ENCODE measurements at regions not wholly inside any gene's neighbourhood (a gene's known extent, or its start where the extent isn't known, plus 50 kb on each side); places are given as distances from the start of the nearest gene placed in this dataset.

DNA sequence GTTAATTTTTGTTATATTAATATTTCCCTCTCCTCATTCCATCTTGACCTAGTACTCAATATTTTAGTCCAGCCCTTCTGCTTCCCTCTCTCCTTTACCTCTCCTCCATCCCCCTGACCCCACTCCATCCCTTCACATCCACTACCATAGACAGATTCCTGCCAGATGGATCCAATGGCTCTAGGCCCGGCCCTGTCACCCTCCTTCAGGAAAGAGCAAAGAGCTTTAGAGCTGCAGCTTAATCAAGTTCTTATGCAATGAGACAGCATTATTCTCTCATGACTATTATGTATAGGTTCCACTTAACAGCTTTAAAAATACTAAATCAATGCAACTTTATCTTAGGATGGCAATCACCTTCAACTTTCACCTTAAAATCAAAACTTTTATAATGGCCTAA lies 200.7 kb upstream of the TTC14 start:
- no peak overlapping the region for H3K27ac ChIP-seq (ENCODE audit: low read length)
- no peaks in the 10 kb centered on the region for H3K36me3 ChIP-seq (ENCODE audit: control insufficient read depth, insufficient read depth, low read length)
- no peak for DNase-seq
- no CpG with 5 or more reads among the region's 1 CpG for WGBS (ENCODE audit: insufficient coverage)
- no peaks in the 10 kb centered on the region for H3K4me1 ChIP-seq (ENCODE audit: control insufficient read depth, insufficient read depth, low read length)
- no peak overlapping the region for H3K4me3 ChIP-seq (ENCODE audit: low read length)
- no peaks in the 10 kb centered on the region for H3K9me3 ChIP-seq (replicated peaks; ENCODE audit: control insufficient read depth, low read depth, low read length)
- H3K27me3 ChIP-seq (ENCODE audit: control insufficient read depth, insufficient read depth, low read length), result no peaks in the 10 kb centered on the region

DNA sequence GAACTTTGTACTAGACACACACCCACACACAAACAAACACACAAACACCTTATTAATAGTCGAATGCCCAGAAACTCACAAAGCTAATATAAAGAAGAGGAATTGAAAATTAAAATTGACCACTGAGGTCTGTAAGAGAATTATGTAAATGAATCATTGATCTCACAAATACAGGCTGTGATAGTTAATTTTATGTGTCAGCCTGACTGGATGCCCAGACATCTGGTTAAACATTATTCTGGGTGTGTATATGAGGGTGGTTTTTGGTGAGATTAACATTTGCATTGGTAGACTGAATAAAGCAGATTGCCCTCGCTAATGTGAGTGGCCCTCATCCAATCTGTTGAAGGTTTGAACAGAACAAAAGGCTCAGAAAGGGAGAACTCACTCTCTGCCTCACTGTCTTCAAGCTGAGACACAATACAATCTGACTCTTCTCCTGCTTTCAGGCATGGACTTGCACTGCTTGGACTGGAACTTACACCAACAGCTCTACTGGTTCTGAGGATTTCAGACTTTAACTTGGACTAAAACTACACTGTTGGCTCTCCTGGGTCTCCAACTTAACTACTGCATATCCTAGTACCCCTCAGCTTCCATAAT lies 199.4 kb upstream of the TTC14 start:
- Histone ChIP-seq H3K4me3 (ENCODE audit: low read length) (no peak overlapping the region), H3K36me3 (ENCODE audit: control insufficient read depth, insufficient read depth, low read length) (no peaks in the 10 kb centered on the region), H3K9me3 (replicated peaks; ENCODE audit: control insufficient read depth, low read depth, low read length) (no peaks in the 10 kb centered on the region), H3K27ac (ENCODE audit: low read length) (no peak overlapping the region), H3K4me1 (ENCODE audit: control insufficient read depth, insufficient read depth, low read length) (no peaks in the 10 kb centered on the region), H3K27me3 (ENCODE audit: control insufficient read depth, insufficient read depth, low read length) (no peaks in the 10 kb centered on the region)
- 78% methylated on average over 1 of the region's 2 CpGs for WGBS (ENCODE audit: insufficient coverage)
- DNase-seq, result no peak

DNA sequence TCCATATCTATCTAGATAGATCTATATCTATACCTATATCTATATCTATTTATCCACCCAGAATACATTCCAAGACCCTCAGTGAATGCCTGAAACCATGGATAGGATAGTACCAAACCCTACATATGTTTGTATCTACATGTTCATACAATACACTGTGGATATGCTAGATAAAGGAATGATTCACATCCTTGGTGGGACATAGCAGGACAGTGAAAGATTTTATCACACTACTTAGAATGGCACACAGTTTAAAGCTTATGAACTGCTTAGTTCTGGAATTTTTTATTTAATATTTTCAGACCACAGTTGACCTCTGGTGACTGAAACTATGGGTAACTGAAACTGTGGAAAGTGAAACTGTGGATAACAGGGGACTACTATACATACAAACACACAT lies 198.8 kb upstream of the TTC14 start:
- no peak for DNase-seq

DNA sequence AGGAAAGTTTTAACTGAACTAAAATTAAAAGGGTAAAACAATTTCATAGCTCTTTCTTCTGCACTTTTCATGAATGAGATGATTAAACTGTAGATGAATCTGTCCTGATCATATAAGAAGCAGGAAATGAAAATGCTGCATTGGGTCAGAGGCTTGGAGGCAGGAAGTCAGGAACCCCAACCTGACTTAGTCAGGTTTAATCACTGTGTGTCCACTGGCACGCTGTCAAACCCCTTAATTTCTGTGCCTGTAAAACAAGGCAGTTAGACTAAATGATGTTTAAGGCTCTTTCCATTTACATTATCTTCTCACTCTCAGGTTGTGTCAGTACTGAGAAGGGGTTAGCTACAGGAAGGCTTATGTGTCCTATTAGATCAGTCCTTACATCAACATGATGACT lies 193.3 kb upstream of the TTC14 start:
- Histone ChIP-seq H3K36me3 (ENCODE audit: control insufficient read depth, insufficient read depth, low read length) (no peaks in the 10 kb centered on the region), H3K27me3 (ENCODE audit: control insufficient read depth, insufficient read depth, low read length) (no peaks in the 10 kb centered on the region), H3K4me1 (ENCODE audit: control insufficient read depth, insufficient read depth, low read length) (no peaks in the 10 kb centered on the region), H3K4me3 (ENCODE audit: low read length) (no peak overlapping the region), H3K9me3 (replicated peaks; ENCODE audit: control insufficient read depth, low read depth, low read length) (no peaks in the 10 kb centered on the region), H3K27ac (ENCODE audit: low read length) (no peak overlapping the region)
- no CpG with 5 or more reads among the region's 1 CpG for WGBS (ENCODE audit: insufficient coverage)
- DNase-seq, result no peak

More for the DNA sequence above, 198.8 kb upstream of the TTC14 start:
- no peaks in the 10 kb centered on the region for H3K27me3 ChIP-seq (ENCODE audit: control insufficient read depth, insufficient read depth, low read length)
- no peaks in the 10 kb centered on the region for H3K4me1 ChIP-seq (ENCODE audit: control insufficient read depth, insufficient read depth, low read length)
- H3K36me3 ChIP-seq (ENCODE audit: control insufficient read depth, insufficient read depth, low read length), result no peaks in the 10 kb centered on the region
- no peak overlapping the region for H3K27ac ChIP-seq (ENCODE audit: low read length)
- H3K4me3 ChIP-seq (ENCODE audit: low read length), result no peak overlapping the region
- no peaks in the 10 kb centered on the region for H3K9me3 ChIP-seq (replicated peaks; ENCODE audit: control insufficient read depth, low read depth, low read length)

DNA sequence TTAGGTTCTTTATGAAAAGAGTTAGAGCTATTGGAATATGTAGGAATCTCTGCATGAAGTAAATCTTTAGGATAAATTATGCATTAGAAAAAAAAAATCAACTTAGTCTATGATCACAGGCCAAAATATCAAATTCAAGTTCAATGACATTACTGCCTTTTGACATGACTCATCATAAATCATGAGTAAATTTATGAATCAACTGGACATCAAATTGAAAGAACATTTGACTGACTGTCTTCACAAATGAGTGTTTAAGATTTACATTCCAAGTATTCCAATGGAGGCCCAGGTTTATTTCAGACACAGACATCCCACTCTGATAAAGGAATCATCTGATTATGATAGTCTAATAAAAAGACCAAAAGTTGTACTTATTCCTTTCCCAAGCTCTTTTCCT lies 192.8 kb upstream of the TTC14 start:
- no peaks in the 10 kb centered on the region for H3K27me3 ChIP-seq (ENCODE audit: control insufficient read depth, insufficient read depth, low read length)
- no peaks in the 10 kb centered on the region for H3K9me3 ChIP-seq (replicated peaks; ENCODE audit: control insufficient read depth, low read depth, low read length)
- no peak overlapping the region for H3K4me3 ChIP-seq (ENCODE audit: low read length)
- DNase-seq, result no peak
- H3K4me1 ChIP-seq (ENCODE audit: control insufficient read depth, insufficient read depth, low read length), result no peaks in the 10 kb centered on the region
- no peak overlapping the region for H3K27ac ChIP-seq (ENCODE audit: low read length)
- H3K36me3 ChIP-seq (ENCODE audit: control insufficient read depth, insufficient read depth, low read length), result no peaks in the 10 kb centered on the region

DNA sequence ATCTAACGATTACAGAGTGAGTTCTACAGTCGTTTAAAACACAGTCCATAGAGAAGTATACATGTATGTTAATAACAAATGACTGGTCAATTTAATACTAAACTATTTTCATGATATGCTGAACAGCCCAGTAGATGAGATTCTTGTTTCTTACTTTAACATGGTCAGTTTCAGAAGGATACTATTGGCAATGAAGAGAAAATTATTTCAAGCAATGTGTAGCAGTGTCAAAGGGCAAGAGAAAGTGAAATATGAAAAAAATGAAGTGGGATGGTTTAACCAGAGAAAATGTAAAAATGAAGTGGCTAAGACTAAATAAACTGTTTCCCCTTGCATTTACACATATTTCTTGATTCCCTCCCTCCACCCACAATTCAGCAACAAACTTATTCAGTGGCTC lies 192.1 kb upstream of the TTC14 start:
- DNase-seq, result no peak
- H3K4me1 ChIP-seq (ENCODE audit: control insufficient read depth, insufficient read depth, low read length), result no peaks in the 10 kb centered on the region
- H3K9me3 ChIP-seq (replicated peaks; ENCODE audit: control insufficient read depth, low read depth, low read length), result no peaks in the 10 kb centered on the region
- WGBS (ENCODE audit: insufficient coverage), result no CpG with 5 or more reads among the region's 2 CpGs
- H3K4me3 ChIP-seq (ENCODE audit: low read length), result no peak overlapping the region
- H3K36me3 ChIP-seq (ENCODE audit: control insufficient read depth, insufficient read depth, low read length), result no peaks in the 10 kb centered on the region
- H3K27me3 ChIP-seq (ENCODE audit: control insufficient read depth, insufficient read depth, low read length), result no peaks in the 10 kb centered on the region
- H3K27ac ChIP-seq (ENCODE audit: low read length), result no peak overlapping the region

DNA sequence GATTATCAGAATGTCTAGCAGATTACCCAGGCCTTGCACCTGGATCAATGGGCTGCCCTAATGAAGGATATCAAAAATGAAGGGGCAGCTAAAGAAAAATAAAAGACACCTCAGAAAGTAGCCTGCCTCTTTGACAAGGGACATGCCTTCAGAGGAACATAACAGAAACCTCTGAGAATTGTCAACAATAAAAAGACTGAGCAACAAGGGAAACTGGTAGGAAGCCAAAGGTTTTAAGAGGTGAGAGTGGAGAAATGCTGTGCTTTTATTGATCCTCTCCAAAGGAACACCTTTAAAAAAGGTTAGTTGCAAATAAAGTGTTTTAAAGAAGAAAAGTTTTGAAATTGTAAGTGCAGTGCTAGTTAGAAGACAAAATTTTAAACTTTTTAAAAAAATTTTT lies 187.8 kb upstream of the TTC14 start:
- no peak for DNase-seq
- no peaks in the 10 kb centered on the region for H3K4me1 ChIP-seq (ENCODE audit: control insufficient read depth, insufficient read depth, low read length)
- H3K36me3 ChIP-seq (ENCODE audit: control insufficient read depth, insufficient read depth, low read length), result no peaks in the 10 kb centered on the region
- H3K9me3 ChIP-seq (replicated peaks; ENCODE audit: control insufficient read depth, low read depth, low read length), result no peaks in the 10 kb centered on the region
- H3K27ac ChIP-seq (ENCODE audit: low read length), result no peak overlapping the region
- H3K27me3 ChIP-seq (ENCODE audit: control insufficient read depth, insufficient read depth, low read length), result no peaks in the 10 kb centered on the region
- no peak overlapping the region for H3K4me3 ChIP-seq (ENCODE audit: low read length)

DNA sequence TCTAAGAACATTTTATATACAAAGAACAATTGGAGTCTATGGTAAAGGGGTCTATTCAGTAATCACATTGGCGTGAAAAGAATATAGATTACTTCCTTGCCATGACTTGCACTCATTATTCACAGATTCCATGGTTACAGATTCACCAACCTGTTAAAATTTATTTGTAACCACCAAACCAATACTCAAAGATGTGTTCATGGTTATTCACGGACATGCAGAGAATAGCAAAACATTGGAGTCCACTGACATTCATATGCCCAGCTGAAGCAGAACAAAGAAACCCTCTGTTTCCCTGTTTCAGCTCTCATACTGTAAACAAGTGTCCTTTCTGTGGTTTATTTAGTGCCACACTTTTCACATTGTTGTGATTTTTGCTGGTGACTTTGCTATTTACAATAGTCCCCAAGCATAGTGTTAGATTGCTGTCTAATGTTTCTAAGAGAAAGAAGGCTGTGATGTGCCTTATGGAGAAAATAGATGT lies 185.8 kb upstream of the TTC14 start:
- no CpG with 5 or more reads among the region's 2 CpGs for WGBS (ENCODE audit: insufficient coverage)
- no peaks in the 10 kb centered on the region for H3K4me1 ChIP-seq (ENCODE audit: control insufficient read depth, insufficient read depth, low read length)

DNA sequence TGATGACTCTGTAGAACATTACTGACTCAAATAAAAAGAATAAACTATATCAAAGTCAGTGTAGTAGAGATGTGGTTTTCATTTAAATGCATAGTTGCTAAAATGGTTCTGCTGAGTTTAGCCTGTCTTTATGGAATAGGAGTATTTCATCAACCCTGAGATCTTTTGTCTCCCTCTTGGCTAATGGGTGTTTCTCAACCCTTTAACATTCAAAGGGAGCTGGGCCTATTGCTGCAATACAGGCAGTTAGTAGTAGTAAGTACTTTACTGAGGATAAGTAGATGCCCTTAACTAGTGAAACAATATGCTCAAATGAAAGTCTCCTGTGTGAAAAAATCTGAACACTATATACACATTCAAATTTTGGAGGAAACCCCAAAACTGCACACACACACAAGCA lies 184.7 kb upstream of the TTC14 start:
- no peaks in the 10 kb centered on the region for H3K4me1 ChIP-seq (ENCODE audit: control insufficient read depth, insufficient read depth, low read length)
- no peak for DNase-seq
- H3K27me3 ChIP-seq (ENCODE audit: control insufficient read depth, insufficient read depth, low read length), result no peaks in the 10 kb centered on the region
- no peaks in the 10 kb centered on the region for H3K36me3 ChIP-seq (ENCODE audit: control insufficient read depth, insufficient read depth, low read length)
- H3K27ac ChIP-seq (ENCODE audit: low read length), result no peak overlapping the region
- H3K4me3 ChIP-seq (ENCODE audit: low read length), result no peak overlapping the region
- no peaks in the 10 kb centered on the region for H3K9me3 ChIP-seq (replicated peaks; ENCODE audit: control insufficient read depth, low read depth, low read length)

More for the DNA sequence above, 185.8 kb upstream of the TTC14 start:
- Histone ChIP-seq H3K4me3 (ENCODE audit: low read length) (no peak overlapping the region), H3K9me3 (replicated peaks; ENCODE audit: control insufficient read depth, low read depth, low read length) (no peaks in the 10 kb centered on the region), H3K36me3 (ENCODE audit: control insufficient read depth, insufficient read depth, low read length) (no peaks in the 10 kb centered on the region), H3K27ac (ENCODE audit: low read length) (no peak overlapping the region), H3K27me3 (ENCODE audit: control insufficient read depth, insufficient read depth, low read length) (no peaks in the 10 kb centered on the region)
- DNase-seq, result peak; percentile 0

DNA sequence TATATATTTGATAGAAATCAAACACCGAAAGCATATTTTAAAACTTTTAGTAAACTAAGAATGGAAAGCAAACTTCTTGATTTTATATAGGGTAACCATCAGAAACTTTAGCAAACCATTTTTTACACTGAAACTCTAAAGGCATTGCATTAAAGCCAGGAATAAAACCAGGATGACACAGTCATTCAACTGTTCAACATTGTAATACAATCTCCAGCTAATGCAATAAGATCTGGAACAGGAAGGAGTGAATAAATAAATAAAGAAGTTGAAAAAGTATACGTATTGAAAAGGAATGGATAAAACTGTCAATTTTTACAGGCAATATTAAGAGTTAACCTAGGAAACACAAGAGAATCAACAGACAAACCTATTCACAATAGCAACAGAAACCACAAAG lies 181.9 kb upstream of the TTC14 start:
- Histone ChIP-seq H3K27me3 (ENCODE audit: control insufficient read depth, insufficient read depth, low read length) (no peaks in the 10 kb centered on the region), H3K27ac (ENCODE audit: low read length) (no peak overlapping the region), H3K9me3 (replicated peaks; ENCODE audit: control insufficient read depth, low read depth, low read length) (no peaks in the 10 kb centered on the region), H3K4me1 (ENCODE audit: control insufficient read depth, insufficient read depth, low read length) (no peaks in the 10 kb centered on the region), H3K36me3 (ENCODE audit: control insufficient read depth, insufficient read depth, low read length) (no peaks in the 10 kb centered on the region), H3K4me3 (ENCODE audit: low read length) (no peak overlapping the region)
- no CpG with 5 or more reads among the region's 2 CpGs for WGBS (ENCODE audit: insufficient coverage)
- DNase-seq, result no peak

DNA sequence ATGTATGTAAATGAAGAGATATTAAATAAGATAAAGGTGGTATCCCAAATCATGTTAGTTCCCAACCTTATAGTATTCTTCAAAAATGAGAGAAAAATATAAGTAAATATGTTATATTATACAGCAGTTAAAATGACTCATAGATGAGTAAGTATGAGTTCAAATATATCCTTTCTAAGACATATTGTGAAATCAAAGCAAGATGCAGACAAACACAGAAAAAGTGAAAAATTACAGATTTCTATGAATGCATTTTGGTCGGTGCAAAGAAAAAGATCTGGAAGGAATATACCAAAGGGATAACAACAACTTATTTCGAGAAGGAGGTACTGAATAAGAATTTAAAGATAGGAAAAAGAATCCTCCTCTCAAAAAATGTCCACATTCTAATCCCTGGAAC lies 181.2 kb upstream of the TTC14 start:
- no peaks in the 10 kb centered on the region for H3K36me3 ChIP-seq (ENCODE audit: control insufficient read depth, insufficient read depth, low read length)
- no peaks in the 10 kb centered on the region for H3K4me1 ChIP-seq (ENCODE audit: control insufficient read depth, insufficient read depth, low read length)
- no CpG with 5 or more reads among the region's 2 CpGs for WGBS (ENCODE audit: insufficient coverage)
- H3K27ac ChIP-seq (ENCODE audit: low read length), result no peak overlapping the region
- H3K9me3 ChIP-seq (replicated peaks; ENCODE audit: control insufficient read depth, low read depth, low read length), result no peaks in the 10 kb centered on the region
- H3K27me3 ChIP-seq (ENCODE audit: control insufficient read depth, insufficient read depth, low read length), result no peaks in the 10 kb centered on the region
- no peak for DNase-seq
- no peak overlapping the region for H3K4me3 ChIP-seq (ENCODE audit: low read length)

Measured in muscle of leg (tissue), 3 donors.